HFFc6 (cell line): ENCODE measurements at regions not wholly inside any gene's neighbourhood (a gene's known extent, or its start where the extent isn't known, plus 50 kb on each side); places are given as distances from the start of the nearest gene placed in this dataset.

ENCODE experiments used
- DNase-seq: peaks from one replicate; pipeline ENCODE4 v3.0.0-alpha.2; 2018
- H3K27ac Mint-ChIP-seq: 2 replicates; pipeline ENCODE4 v1.8.0; 2020; ENCODE audit warnings: mild to moderate bottlenecking, mixed read lengths
- H3K27me3 Mint-ChIP-seq: 2 replicates; pipeline ENCODE4 v1.8.0; 2021; ENCODE audit warnings: mild to moderate bottlenecking, moderate library complexity, mixed read lengths; ENCODE audit not compliant: insufficient read depth
- H3K36me3 Mint-ChIP-seq: 2 replicates; pipeline ENCODE4 v1.8.0; 2021; ENCODE audit warnings: low read depth, mixed read lengths
- H3K4me1 Mint-ChIP-seq: 2 replicates; pipeline ENCODE4 v1.8.0; 2020; ENCODE audit warnings: low read depth, mixed read lengths
- H3K4me3 Mint-ChIP-seq: 2 replicates; pipeline ENCODE4 v1.8.0; 2020; ENCODE audit warnings: mild to moderate bottlenecking, moderate library complexity, mixed read lengths
- H3K9me3 Mint-ChIP-seq: 2 replicates; pipeline ENCODE4 v1.8.0; 2020; ENCODE audit warnings: mild to moderate bottlenecking, mixed read lengths
- CTCF ChIP-seq: fragments of 200-600 bp; sonication (generic); IDR thresholded peaks from 2 replicates; pipeline ENCODE4 v1.5.0; 2021; ENCODE audit warnings: antibody characterized with exemption, mild to moderate bottlenecking

DNA sequence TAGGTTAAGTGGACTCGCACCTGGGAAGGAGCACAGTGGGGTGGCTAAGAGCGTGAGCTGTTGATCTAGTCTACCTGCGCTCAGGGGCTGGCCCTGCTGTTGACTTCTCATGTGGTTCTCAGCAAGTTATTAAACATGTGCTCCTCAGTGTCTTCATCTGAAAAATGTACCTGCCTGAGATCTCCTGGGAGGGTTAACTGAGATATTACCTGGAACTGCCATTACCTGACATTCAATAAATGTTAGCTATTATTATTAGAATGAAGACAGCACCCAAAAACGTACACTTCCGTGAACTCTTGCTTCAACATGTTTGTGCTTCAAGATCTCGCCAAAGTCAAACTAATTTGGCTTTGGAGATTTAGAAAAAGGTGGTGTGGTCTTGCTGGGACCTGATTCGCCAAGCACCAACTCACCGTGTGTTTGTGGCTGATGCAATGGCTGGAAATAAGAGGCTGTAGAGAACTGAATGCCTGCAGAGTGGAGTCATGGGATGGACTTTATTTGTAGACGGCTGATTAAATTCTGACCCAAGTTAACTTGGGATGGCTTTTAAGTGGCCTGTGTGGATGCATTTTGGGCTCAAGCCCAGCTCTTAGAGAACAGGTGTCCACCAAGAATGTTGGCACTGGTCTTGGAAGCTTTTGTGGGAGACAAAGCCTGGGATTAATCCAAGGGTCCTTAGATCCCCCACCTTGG lies 692.9 kb downstream of the QKI start:
- TF ChIP-seq CTCF = no peak
- no peak overlapping the region for H3K4me3 Mint-ChIP-seq
- H3K27me3 Mint-ChIP-seq = peaks cover 4% of the 10 kb centered on the region; the same call in 1 of the 2 replicates
- no peak overlapping the region; the same call in 1 of the 2 replicates for H3K27ac Mint-ChIP-seq
- H3K9me3 Mint-ChIP-seq = peaks cover 30% of the 10 kb centered on the region
- no peaks in the 10 kb centered on the region; the same call in 1 of the 2 replicates for H3K4me1 Mint-ChIP-seq
- DNase-seq = no peak
- H3K36me3 Mint-ChIP-seq = no peaks in the 10 kb centered on the region

DNA sequence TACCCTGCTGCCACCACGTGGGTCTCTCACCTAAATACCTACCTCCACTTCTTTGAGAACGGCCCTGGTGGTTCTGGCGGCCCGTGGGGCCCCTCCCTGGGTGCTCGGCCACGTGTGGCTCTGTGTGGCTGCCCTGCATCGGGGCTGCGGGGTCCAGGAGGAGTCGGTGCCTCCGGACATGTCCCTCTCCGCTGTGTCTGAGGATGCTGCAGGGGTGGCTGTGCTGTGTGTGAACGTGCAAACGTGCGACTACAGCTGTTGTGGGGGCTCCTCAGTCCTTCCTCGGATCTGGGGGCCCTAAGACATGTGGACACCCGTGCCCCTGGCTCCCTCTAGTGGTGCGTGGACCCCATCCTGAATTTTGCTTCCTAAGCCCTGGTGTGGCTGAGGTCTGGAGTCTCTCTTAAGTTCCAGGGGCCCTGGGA lies 691.8 kb downstream of the QKI start:
- DNase-seq = no peak
- H3K27me3 Mint-ChIP-seq = peaks cover 4% of the 10 kb centered on the region; the same call in 1 of the 2 replicates
- H3K4me1 Mint-ChIP-seq = no peaks in the 10 kb centered on the region; the same call in 1 of the 2 replicates
- H3K4me3 Mint-ChIP-seq = no peak overlapping the region
- H3K9me3 Mint-ChIP-seq = peaks cover 31% of the 10 kb centered on the region
- TF ChIP-seq CTCF = peak; percentile 57
- H3K27ac Mint-ChIP-seq = no peak overlapping the region
- no peaks in the 10 kb centered on the region for H3K36me3 Mint-ChIP-seq

- peaks cover 4% of the 10 kb centered on the region; the same call in 1 of the 2 replicates for H3K27me3 Mint-ChIP-seq
- H3K4me1 Mint-ChIP-seq = no peaks in the 10 kb centered on the region; the same call in 1 of the 2 replicates
- no peak overlapping the region for H3K4me3 Mint-ChIP-seq
- no peak for TF ChIP-seq CTCF
- peaks cover 27% of the 10 kb centered on the region for H3K9me3 Mint-ChIP-seq
- no peak for DNase-seq
- H3K36me3 Mint-ChIP-seq = no peaks in the 10 kb centered on the region
- H3K27ac Mint-ChIP-seq = no peak overlapping the region
Measured at GRCh38 chr6:164105705-164106104, 691.2 kb downstream of the QKI start.

GRCh38 chr6:164104432-164104831 lies 689.9 kb downstream of the QKI start:
- no peak for DNase-seq
- no peak overlapping the region for H3K4me3 Mint-ChIP-seq
- H3K27me3 Mint-ChIP-seq = peaks cover 4% of the 10 kb centered on the region; the same call in 1 of the 2 replicates
- no peaks in the 10 kb centered on the region; the same call in 1 of the 2 replicates for H3K4me1 Mint-ChIP-seq
- H3K36me3 Mint-ChIP-seq = no peaks in the 10 kb centered on the region
- H3K9me3 Mint-ChIP-seq = peaks cover 19% of the 10 kb centered on the region
- TF ChIP-seq CTCF = no peak
- no peak overlapping the region for H3K27ac Mint-ChIP-seq

DNA sequence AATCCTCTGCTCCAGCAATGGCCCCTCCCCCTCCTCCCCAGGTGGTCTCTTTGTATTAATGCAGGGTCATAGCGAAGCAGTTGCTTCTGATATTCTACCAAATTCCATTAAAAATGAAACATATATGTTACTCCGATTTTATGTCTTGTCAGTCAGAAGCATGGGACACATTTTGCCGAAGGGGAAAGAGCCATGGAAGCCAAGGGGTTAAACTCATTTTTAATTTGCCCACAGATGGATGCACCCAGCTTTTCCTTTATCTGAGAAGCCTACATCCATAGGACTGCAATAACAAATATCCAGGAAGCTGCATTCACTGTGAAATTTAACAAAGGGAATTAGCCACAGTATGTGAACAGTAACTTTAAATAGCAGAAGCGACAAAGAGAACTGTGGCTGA lies 688.2 kb downstream of the QKI start:
- no peak for TF ChIP-seq CTCF
- H3K27me3 Mint-ChIP-seq = peaks cover 4% of the 10 kb centered on the region; the same call in 1 of the 2 replicates
- peaks cover 14% of the 10 kb centered on the region; the same call in 1 of the 2 replicates for H3K9me3 Mint-ChIP-seq
- DNase-seq = no peak
- no peaks in the 10 kb centered on the region for H3K36me3 Mint-ChIP-seq
- no peak overlapping the region for H3K27ac Mint-ChIP-seq
- no peak overlapping the region for H3K4me3 Mint-ChIP-seq
- no peaks in the 10 kb centered on the region; the same call in 1 of the 2 replicates for H3K4me1 Mint-ChIP-seq
